Gastrocnemius medialis (tissue), 4 donors: ENCODE measurements at regions not wholly inside any gene's neighbourhood (a gene's known extent, or its start where the extent isn't known, plus 50 kb on each side); places are given as distances from the start of the nearest gene placed in this dataset.
A peak's percentile ranks its signal among the peaks of the same experiment; 100 is the strongest.

ENCODE experiments used
- ATAC-seq, 2 donors: fragments of 150-250 bp; one replicate each; pipeline ENCODE4 v1.9.1; 2016
- DNase-seq, 2 donors: peaks; one replicate each; pipeline ENCODE4 v3.0.0-alpha.2; 2019
- H3K27ac ChIP-seq, 4 donors: fragments of 200-600 bp; sonication (generic); 1 replicate in 1 of 4; 2 replicates in 3 of 4; pipeline ENCODE4 v1.5.1; 2016 to 2018; ENCODE audit warnings: mild to moderate bottlenecking in 2 of 4, moderate library complexity in 1 of 4
- H3K27me3 ChIP-seq, 3 donors: fragments of 200-600 bp; sonication (generic) in 2 of 3; 1 replicate in 1 of 3; 2 replicates in 2 of 3; pipeline versions ENCODE4 v1.5.1 to v1.6.0; 2016 to 2019; ENCODE audit warnings: mild to moderate bottlenecking in 1 of 3, moderate library complexity in 1 of 3
- H3K36me3 ChIP-seq, 2 donors: fragments of 200-600 bp; sonication (generic) in 1 of 2; one replicate each; pipeline ENCODE4 v1.5.1; 2017 to 2018
- H3K4me1 ChIP-seq, 2 donors: fragments of 200-600 bp; sonication (generic) in 1 of 2; one replicate each; pipeline ENCODE4 v1.5.1; 2016 to 2017; ENCODE audit warnings: mild to moderate bottlenecking in 2 of 2
- H3K4me3 ChIP-seq, 4 donors: fragments of 200-600 bp; sonication (generic) in 3 of 4; 1 replicate in 1 of 4; 2 replicates in 3 of 4; pipeline ENCODE4 v1.5.1; 2016 to 2019; ENCODE audit warnings: mild to moderate bottlenecking in 2 of 4
- H3K9me3 ChIP-seq, 3 donors: fragments of 200-600 bp; sonication (generic) in 2 of 3; 1 replicate in 1 of 3; 2 replicates in 2 of 3; pipeline ENCODE4 v1.5.1; 2016 to 2019
- CTCF ChIP-seq, 5 experiments: fragments of 450-650 bp in 3 of 5; fragments of 200-600 bp in 2 of 5; sonication (generic) in 2 of 5; IDR thresholded peaks in 4 of 5; conservative IDR thresholded peaks in 1 of 5; 1 replicate in 4 of 5; 2 replicates in 1 of 5; pipeline ENCODE4 v1.5.1; 2016 to 2019; ENCODE audit warnings: antibody characterized with exemption in 5 of 5, mild to moderate bottlenecking in 3 of 5, moderate library complexity in 3 of 5
- POLR2A ChIP-seq, 2 donors: fragments of 450-650 bp; IDR thresholded peaks; one replicate each; pipeline ENCODE4 v1.6.1; 2017; ENCODE audit warnings: antibody characterized with exemption in 2 of 2, mild to moderate bottlenecking in 2 of 2, moderate library complexity in 2 of 2
- in situ Hi-C, 4 donors: fragments of 200-750 bp; cut with MboI; loops; one replicate each; pipeline versions ENCODE4 v1.15.0 to v1.8.0; 2017; ENCODE audit warnings: low sequenced_read_pairs in 4 of 4
- intact Hi-C: fragments of 100-400 bp; cut with DNase I; formaldehyde crosslinking; loops from one replicate; pipeline ENCODE4 v1.15.1; 2023; ENCODE audit warnings: low total_unique reads

- H3K27ac ChIP-seq = peak overlapping the region in 3 of 4 donors; percentile 44 to 60 (median 46)
- intact Hi-C loops = no loop called here
- no peak for TF ChIP-seq POLR2A (IDR thresholded peaks at IDR 0.05)
- no peak for TF ChIP-seq CTCF (IDR thresholded peaks at IDR 0.05 in 4 of 5, conservative IDR thresholded peaks at IDR 0.05 in 1 of 5)
- peak; percentile 13 to 28 for DNase-seq
- H3K36me3 ChIP-seq = no peaks in the 10 kb centered on the region
- peaks cover 8 to 11% of the 10 kb centered on the region in 2 donors for H3K4me1 ChIP-seq
- ATAC-seq = peak; percentile 55 to 76
- H3K4me3 ChIP-seq = no peak overlapping the region
- H3K9me3 ChIP-seq = no peaks in the 10 kb centered on the region
- in situ Hi-C loops = no loop called here
- H3K27me3 ChIP-seq = no peaks in the 10 kb centered on the region
These were observed 107.8 kb downstream of the EFNB1 start for GRCh38 chrX:68936608-68937007.

- in situ Hi-C loops (no loop called here), intact Hi-C loops (no loop called here)
- no peaks in the 10 kb centered on the region for H3K9me3 ChIP-seq
- H3K36me3 ChIP-seq = no peaks in the 10 kb centered on the region
- H3K4me3 ChIP-seq = no peak overlapping the region
- no peaks in the 10 kb centered on the region for H3K27me3 ChIP-seq
- TF ChIP-seq POLR2A (IDR thresholded peaks at IDR 0.05) = no peak
- H3K4me1 ChIP-seq = peaks cover 8 to 11% of the 10 kb centered on the region in 2 donors
- no peak for ATAC-seq
- peak overlapping the region in 3 of 4 donors; percentile 44 to 60 (median 46) for H3K27ac ChIP-seq
- DNase-seq = no peak
These were observed 107.3 kb downstream of the EFNB1 start for GRCh38 chrX:68936126-68936525.

- Histone ChIP-seq H3K9me3 (no peaks in the 10 kb centered on the region), H3K4me1 (peaks cover 11 to 12% of the 10 kb centered on the region in 2 donors), H3K36me3 (no peaks in the 10 kb centered on the region), H3K4me3 (no peak overlapping the region), H3K27me3 (no peaks in the 10 kb centered on the region), H3K27ac (no peak overlapping the region)
- in situ Hi-C loops (no loop called here), intact Hi-C loops (no loop called here)
- no peak for ATAC-seq
- no peak for DNase-seq
- TF ChIP-seq CTCF (IDR thresholded peaks at IDR 0.05 in 4 of 5, conservative IDR thresholded peaks at IDR 0.05 in 1 of 5) (no peak), POLR2A (IDR thresholded peaks at IDR 0.05) (no peak)
These were observed 106.5 kb downstream of the EFNB1 start for GRCh38 chrX:68935362-68935761.

DNA sequence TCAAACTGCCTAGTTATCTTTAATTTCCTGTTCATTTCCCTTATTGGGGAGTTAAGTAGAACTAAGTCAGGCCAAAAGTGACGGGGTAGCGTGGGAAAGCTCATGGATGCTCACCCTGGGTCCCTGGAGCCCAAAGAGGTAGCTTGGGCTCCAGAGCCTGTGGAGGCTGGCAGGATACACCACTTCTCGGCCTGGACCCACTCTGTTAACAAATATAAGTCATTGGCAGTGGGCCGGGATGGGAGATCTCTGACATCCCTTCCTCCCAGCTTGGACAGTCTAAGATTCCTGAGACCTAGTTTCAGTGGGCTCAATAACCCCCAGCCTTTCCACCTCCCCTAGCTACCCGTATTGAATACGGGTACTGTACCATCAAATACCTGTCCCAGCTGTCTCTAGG, 106.1 kb downstream of the EFNB1 start:
- Histone ChIP-seq H3K27ac (peak overlapping the region in 2 of 4 donors; percentile 17 to 23), H3K4me1 (peaks cover 11 to 13% of the 10 kb centered on the region in 2 donors)
- TF ChIP-seq POLR2A (IDR thresholded peaks at IDR 0.05) (no peak), CTCF (IDR thresholded peaks at IDR 0.05 in 4 of 5, conservative IDR thresholded peaks at IDR 0.05 in 1 of 5) (no peak)

DNA sequence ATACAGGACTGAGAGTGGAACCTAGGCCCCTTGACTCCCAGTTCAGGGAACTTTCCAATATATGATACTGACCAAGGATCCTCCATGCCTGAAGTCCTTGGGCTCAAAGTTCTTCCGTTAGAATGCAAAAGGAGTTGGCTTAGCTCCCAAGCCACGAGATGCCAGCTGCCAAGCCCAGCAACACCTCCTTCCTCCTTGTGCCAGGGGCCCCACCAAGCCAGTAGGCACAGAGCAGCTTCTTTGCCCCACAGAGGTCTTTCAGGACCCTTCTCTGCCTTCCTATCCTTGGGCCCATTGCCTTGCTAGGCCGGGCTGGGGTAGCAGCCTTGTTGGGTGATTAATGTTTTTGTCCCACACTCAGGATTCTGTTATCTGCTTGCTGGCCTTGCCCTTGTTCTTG, 105.6 kb downstream of the EFNB1 start:
- TF ChIP-seq POLR2A (IDR thresholded peaks at IDR 0.05) (no peak), CTCF (IDR thresholded peaks at IDR 0.05 in 4 of 5, conservative IDR thresholded peaks at IDR 0.05 in 1 of 5) (no peak)
- Histone ChIP-seq H3K36me3 (no peaks in the 10 kb centered on the region), H3K27ac (peak overlapping the region in 1 of 4 donors; percentile 17), H3K4me3 (no peak overlapping the region), H3K4me1 (peaks cover 11 to 13% of the 10 kb centered on the region in 2 donors), H3K9me3 (no peaks in the 10 kb centered on the region), H3K27me3 (no peaks in the 10 kb centered on the region)
- intact Hi-C loops = loop anchor here (5.0 kb wide), 1 partner anchor 63 kb away; no protein-coding TSS in a partner anchor
- ATAC-seq = no peak
- no peak for DNase-seq
- in situ Hi-C loops = no loop called here

More for the DNA sequence above, 106.1 kb downstream of the EFNB1 start:
- DNase-seq (no peak), ATAC-seq (no peak)
- intact Hi-C loops (loop anchor here (5.0 kb wide), 1 partner anchor 62 kb away; no protein-coding TSS in a partner anchor), in situ Hi-C loops (no loop called here)
- no peaks in the 10 kb centered on the region for H3K27me3 ChIP-seq
- no peaks in the 10 kb centered on the region for H3K36me3 ChIP-seq
- H3K9me3 ChIP-seq = no peaks in the 10 kb centered on the region
- H3K4me3 ChIP-seq = no peak overlapping the region
